Nephron progenitor cell (in vitro differentiated cells): ENCODE measurements at regions not wholly inside any gene's neighbourhood (a gene's known extent, or its start where the extent isn't known, plus 50 kb on each side); places are given as distances from the start of the nearest gene placed in this dataset.

Source experiments
- DNase-seq: peaks from one replicate; pipeline ENCODE4 v3.0.0; 2021
- H3K27ac Mint-ChIP-seq: 2 replicates; pipeline ENCODE4 v1.8.0; 2021; ENCODE audit warnings: mild to moderate bottlenecking, moderate library complexity, mixed read lengths
- H3K27me3 Mint-ChIP-seq: 2 replicates; pipeline ENCODE4 v1.8.0; 2021; ENCODE audit warnings: mild to moderate bottlenecking, low read depth, mixed read lengths; ENCODE audit not compliant: poor library complexity
- H3K36me3 Mint-ChIP-seq: 2 replicates; pipeline ENCODE4 v1.8.0; 2021; ENCODE audit warnings: low read depth, mixed read lengths
- H3K4me1 Mint-ChIP-seq: 2 replicates; pipeline ENCODE4 v1.8.0; 2021; ENCODE audit warnings: mixed read lengths
- H3K4me3 Mint-ChIP-seq: 2 replicates; pipeline ENCODE4 v1.8.0; 2021; ENCODE audit warnings: mild to moderate bottlenecking, moderate library complexity, mixed read lengths
- H3K9me3 Mint-ChIP-seq: 2 replicates; pipeline ENCODE4 v1.8.0; 2021; ENCODE audit warnings: mild to moderate bottlenecking, moderate library complexity, mixed read lengths
- TF ChIP-seq, protein P1 (sequence below): fragments of 200-600 bp; sonication (generic); IDR thresholded peaks from 2 replicates; pipeline ENCODE4 v1.5.0; 2021; ENCODE audit warnings: antibody characterized with exemption

- DNase-seq: no peak
- Mint-ChIP-seq H3K4me1 (peaks cover 63% of the 10 kb centered on the region), H3K4me3 (no peak overlapping the region), H3K9me3 (peaks cover 27% of the 10 kb centered on the region), H3K27me3 (peaks cover 12% of the 10 kb centered on the region), H3K36me3 (peaks cover 6% of the 10 kb centered on the region), H3K27ac (no peak overlapping the region)
- TF ChIP-seq, protein P1, sequence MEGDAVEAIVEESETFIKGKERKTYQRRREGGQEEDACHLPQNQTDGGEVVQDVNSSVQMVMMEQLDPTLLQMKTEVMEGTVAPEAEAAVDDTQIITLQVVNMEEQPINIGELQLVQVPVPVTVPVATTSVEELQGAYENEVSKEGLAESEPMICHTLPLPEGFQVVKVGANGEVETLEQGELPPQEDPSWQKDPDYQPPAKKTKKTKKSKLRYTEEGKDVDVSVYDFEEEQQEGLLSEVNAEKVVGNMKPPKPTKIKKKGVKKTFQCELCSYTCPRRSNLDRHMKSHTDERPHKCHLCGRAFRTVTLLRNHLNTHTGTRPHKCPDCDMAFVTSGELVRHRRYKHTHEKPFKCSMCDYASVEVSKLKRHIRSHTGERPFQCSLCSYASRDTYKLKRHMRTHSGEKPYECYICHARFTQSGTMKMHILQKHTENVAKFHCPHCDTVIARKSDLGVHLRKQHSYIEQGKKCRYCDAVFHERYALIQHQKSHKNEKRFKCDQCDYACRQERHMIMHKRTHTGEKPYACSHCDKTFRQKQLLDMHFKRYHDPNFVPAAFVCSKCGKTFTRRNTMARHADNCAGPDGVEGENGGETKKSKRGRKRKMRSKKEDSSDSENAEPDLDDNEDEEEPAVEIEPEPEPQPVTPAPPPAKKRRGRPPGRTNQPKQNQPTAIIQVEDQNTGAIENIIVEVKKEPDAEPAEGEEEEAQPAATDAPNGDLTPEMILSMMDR: no peak
Measured at GRCh38 chr2:8534386-8534728, 147.5 kb upstream of the ID2 start.

DNA sequence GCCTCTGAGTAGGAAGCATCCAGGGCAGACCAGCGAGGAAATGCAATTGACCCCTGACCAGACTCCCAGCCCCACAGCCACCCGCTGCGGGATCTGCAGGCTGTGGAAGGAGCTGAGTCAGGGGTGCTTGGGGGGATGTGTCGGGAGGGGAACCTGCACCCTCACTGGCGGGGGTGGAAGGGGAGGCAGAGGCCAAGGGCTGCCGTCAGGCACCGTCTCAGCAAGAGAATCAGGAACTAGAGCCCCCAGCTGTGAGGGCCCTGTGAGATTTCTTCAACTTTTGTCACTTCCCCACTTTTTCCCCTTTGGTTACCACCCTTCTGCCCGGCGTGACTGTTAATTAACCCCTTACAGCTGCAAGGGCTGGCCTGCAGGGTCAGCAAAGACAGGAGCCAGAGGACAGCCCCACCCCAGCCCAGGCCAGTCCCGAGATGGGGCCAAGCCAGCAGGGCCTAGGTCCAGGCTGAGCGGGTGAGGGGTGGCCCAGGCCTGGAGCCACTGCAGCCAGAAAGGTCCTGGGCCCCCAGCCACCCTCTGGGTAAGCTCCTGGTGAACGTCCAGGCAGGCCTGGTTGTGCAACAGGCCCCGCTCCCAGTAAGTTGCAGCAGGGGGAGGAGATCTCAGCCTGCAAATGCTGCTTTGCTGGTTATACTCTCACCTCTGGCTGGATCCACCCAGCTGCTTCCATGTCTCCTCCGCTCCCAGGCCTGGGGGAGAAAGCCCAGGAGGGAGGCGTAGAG lies 147.0 kb upstream of the ID2 start:
- Mint-ChIP-seq H3K27ac (no peak overlapping the region), H3K36me3 (peaks cover 6% of the 10 kb centered on the region), H3K4me3 (no peak overlapping the region), H3K4me1 (peaks cover 63% of the 10 kb centered on the region), H3K27me3 (peaks cover 12% of the 10 kb centered on the region), H3K9me3 (peaks cover 25% of the 10 kb centered on the region)
- TF ChIP-seq, protein P1: no peak
- DNase-seq: no peak

DNA sequence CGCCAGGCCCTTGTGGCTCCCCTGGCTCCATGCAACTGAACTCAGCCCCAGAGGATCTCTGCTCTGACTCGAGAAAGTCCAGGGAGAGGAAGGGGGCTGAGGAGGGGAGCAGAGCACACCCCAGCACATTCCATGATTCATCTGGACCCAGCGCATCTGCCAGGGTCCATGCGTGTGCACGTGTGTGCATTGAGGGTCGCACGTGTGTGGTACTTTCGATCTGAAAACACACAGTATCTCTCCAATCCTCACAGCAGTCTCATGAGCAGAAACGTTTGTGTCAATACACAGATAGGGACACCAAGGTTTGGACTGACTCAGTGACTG lies 146.4 kb upstream of the ID2 start:
- Mint-ChIP-seq H3K4me1 (peaks cover 67% of the 10 kb centered on the region), H3K9me3 (peaks cover 22% of the 10 kb centered on the region), H3K27ac (no peak overlapping the region), H3K4me3 (no peak overlapping the region), H3K27me3 (peaks cover 14% of the 10 kb centered on the region), H3K36me3 (peaks cover 6% of the 10 kb centered on the region)
- TF ChIP-seq, protein P1: no peak
- DNase-seq: no peak

DNA sequence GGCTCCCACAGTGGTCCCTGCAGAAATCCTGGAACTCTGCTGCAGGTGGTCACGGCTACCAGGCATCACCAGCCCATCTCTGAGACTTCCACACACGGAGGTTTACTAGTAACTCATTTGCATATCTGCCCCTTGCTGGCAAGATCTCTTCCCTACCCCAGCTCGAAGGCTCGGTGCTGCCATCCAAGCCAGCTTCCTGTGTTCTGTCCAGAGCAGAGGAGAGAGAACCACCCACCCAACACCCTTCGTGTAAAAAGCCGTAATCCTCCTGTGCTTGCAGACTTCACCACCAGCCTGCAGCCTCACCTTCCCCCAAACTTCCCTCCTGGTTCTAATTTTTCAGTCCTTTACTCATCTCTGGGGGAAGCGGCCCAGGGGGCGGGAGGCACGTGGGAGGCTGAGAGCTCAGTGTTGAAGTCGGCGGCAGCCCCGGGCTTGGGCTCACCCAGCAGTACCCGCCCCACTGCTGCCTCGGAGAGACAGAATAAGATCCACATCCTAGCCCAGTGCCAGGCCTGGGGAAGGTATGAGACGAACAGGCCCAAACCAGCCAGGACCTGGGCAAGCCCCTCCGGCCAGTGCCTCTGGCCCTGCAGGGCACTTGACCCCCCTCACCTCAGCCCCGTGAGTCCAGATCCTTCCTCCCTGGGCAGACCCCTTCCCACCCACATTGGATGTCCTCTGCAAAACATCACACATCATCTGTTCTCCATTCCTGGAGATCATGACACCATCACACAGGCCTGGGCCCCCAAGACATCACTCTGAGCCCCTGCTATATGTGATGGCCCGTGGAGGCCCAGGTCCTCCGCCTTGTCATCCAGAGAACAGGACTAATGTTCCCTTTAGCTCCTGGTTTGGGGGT lies 145.8 kb upstream of the ID2 start:
- peak overlapping the region; percentile 21 for H3K27ac Mint-ChIP-seq
- TF ChIP-seq, protein P1: no peak
- peaks cover 12% of the 10 kb centered on the region for H3K27me3 Mint-ChIP-seq
- peaks cover 73% of the 10 kb centered on the region for H3K4me1 Mint-ChIP-seq
- peak overlapping the region; percentile 44 for H3K4me3 Mint-ChIP-seq
- DNase-seq: no peak
- H3K9me3 Mint-ChIP-seq: peaks cover 16% of the 10 kb centered on the region
- H3K36me3 Mint-ChIP-seq: peaks cover 3% of the 10 kb centered on the region

GRCh38 chr2:8536686-8537561 lies 144.9 kb upstream of the ID2 start:
- Mint-ChIP-seq H3K36me3 (no peaks in the 10 kb centered on the region), H3K4me1 (peaks cover 82% of the 10 kb centered on the region), H3K27ac (peak overlapping the region; percentile 21), H3K27me3 (peaks cover 11% of the 10 kb centered on the region), H3K9me3 (peaks cover 8% of the 10 kb centered on the region), H3K4me3 (peak overlapping the region; percentile 44)
- no peak for DNase-seq
- TF ChIP-seq, protein P1: no peak
